ENCODE measurements at regions not wholly inside any gene's neighbourhood (a gene's known extent, or its start where the extent isn't known, plus 50 kb on each side); places are given as distances from the start of the nearest gene placed in this dataset.

GRCh38 chr14:84288781-84289180 is 1241.2 kb upstream of the FLRT2 start:
- Histone ChIP-seq H3K36me3 (no peaks in the 10 kb centered on the region), H3K27ac (no peak overlapping the region), H3K27me3 (no peaks in the 10 kb centered on the region), H3K4me3 (no peak overlapping the region), H3K4me1 (no peaks in the 10 kb centered on the region), H3K9me3 (no peaks in the 10 kb centered on the region)
- 80 to 92% (median 86%) methylated on average over 2 of the region's 2 CpGs for WGBS, 4 donors
- TF ChIP-seq POLR2A (IDR thresholded peaks at IDR 0.05) (no peak), CTCF (IDR thresholded peaks at IDR 0.05) (peak in 3 of 12 donors; percentile 5 to 18 (median 13))
- no peak for DNase-seq
- ATAC-seq: no peak
- intact Hi-C loops (cut with DNase I): no loop called here

- ATAC-seq: no peak
- TF ChIP-seq CTCF (IDR thresholded peaks at IDR 0.05) (no peak), POLR2A (IDR thresholded peaks at IDR 0.05) (no peak)
- intact Hi-C loops (cut with DNase I): no loop called here
These were observed 1231.2 kb upstream of the FLRT2 start for GRCh38 chr14:84298663-84299195.

GRCh38 chr14:84303140-84303539 is 1226.8 kb upstream of the FLRT2 start:
- WGBS, 4 donors: 91 to 98% (median 96%) methylated on average over 4 to 7 of the region's 7 CpGs
- intact Hi-C loops (cut with DNase I): no loop called here
- DNase-seq (no peak), ATAC-seq (no peak)
- H3K36me3 ChIP-seq: no peaks in the 10 kb centered on the region
- H3K9me3 ChIP-seq: peaks cover 0 to 53% (median 10%) of the 10 kb centered on the region in 12 donors
- no peak overlapping the region for H3K27ac ChIP-seq
- TF ChIP-seq POLR2A (IDR thresholded peaks at IDR 0.05) (no peak), CTCF (IDR thresholded peaks at IDR 0.05) (no peak)
- H3K27me3 ChIP-seq: no peaks in the 10 kb centered on the region
- H3K4me3 ChIP-seq: no peak overlapping the region
- peaks cover 0 to 5% (median 0%) of the 10 kb centered on the region in 12 donors for H3K4me1 ChIP-seq

More at GRCh38 chr14:84298663-84299195, 1231.2 kb upstream of the FLRT2 start:
- DNase-seq: no peak
- no peaks in the 10 kb centered on the region for H3K36me3 ChIP-seq
- peaks cover 0 to 5% (median 0%) of the 10 kb centered on the region in 12 donors for H3K4me1 ChIP-seq
- peaks cover 0 to 13% (median 0%) of the 10 kb centered on the region in 12 donors for H3K9me3 ChIP-seq
- no peak overlapping the region for H3K27ac ChIP-seq
- 38 to 44% (median 40%) methylated on average over 1 of the region's 1 CpG for WGBS, 4 donors
- H3K27me3 ChIP-seq: no peaks in the 10 kb centered on the region
- H3K4me3 ChIP-seq: no peak overlapping the region

- Histone ChIP-seq H3K27ac (no peak overlapping the region), H3K4me1 (no peaks in the 10 kb centered on the region), H3K9me3 (peaks cover 0 to 6% (median 0%) of the 10 kb centered on the region in 12 donors), H3K27me3 (no peaks in the 10 kb centered on the region), H3K4me3 (no peak overlapping the region), H3K36me3 (no peaks in the 10 kb centered on the region)
- 88 to 92% (median 90%) methylated on average over 4 of the region's 4 CpGs for WGBS, 4 donors
- ATAC-seq (no peak), DNase-seq (no peak)
- no peak for TF ChIP-seq POLR2A (IDR thresholded peaks at IDR 0.05)
- TF ChIP-seq CTCF (IDR thresholded peaks at IDR 0.05): no peak
- intact Hi-C loops (cut with DNase I): no loop called here
These were observed 1217.4 kb upstream of the FLRT2 start for GRCh38 chr14:84312551-84312950.
